Fibroblast of skin of abdomen (primary cell): ENCODE measurements at regions not wholly inside any gene's neighbourhood (a gene's known extent, or its start where the extent isn't known, plus 50 kb on each side); places are given as distances from the start of the nearest gene placed in this dataset.

Source experiments
- DNase-seq: peaks from one replicate; pipeline ENCODE4 v3.0.0-alpha.2; 2013

DNA sequence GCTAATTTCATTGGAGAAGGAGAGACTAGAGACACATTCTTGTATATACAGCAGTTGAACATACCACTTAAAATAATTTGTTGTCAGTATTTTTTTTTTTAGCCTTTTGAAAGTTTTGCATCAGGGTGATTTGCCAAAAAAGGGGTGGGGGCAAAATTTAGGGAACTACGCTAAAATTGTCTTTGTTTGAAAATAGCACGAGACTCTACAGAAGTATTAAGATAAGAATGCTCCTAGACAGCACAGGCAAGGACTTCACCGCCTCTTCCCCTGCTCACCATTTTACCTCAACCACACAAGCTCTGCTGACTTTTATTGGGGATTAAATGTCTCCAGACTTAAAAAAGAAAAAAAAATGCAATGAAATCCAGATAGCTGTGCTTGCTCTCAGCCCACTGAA, 236.1 kb upstream of the USP25 start:
- DNase-seq: no peak

DNA sequence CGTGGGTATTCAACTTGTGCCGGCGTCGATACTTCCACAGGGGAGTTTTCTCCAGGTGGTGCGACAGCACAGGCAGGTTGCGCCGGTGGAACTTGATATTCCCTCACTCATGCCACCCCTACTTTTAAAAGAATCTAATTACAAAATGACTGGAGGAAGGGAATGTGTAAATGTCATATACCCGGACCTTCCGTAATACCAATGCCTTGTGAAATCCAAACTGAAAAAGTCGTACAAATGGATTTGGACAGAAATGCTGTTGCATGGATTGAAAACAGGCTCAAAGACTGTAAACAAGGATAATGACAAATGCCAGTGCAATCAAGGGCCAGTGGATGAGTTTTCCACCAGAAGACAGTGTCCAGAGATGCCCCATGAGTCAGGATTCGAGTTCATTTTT, 235.3 kb upstream of the USP25 start:
- no peak for DNase-seq

DNA sequence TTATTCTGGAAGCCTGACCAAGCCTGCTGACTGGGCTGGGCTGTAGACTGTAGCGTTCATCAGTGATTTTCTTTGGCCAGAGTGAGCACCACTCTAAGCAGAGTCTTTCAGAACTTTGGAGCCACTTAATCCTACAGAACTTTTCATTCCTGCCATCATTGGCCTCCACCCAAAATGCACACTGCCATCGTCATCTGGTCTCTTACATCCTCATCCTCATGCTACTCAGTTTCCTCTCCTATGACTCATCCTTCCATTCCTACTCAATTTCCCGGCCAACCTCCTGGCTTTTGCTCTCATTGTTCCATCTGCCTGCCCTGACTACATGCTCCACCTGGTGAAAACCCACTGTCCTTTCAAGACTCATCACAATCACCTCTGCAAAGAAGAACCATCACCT, 233.8 kb upstream of the USP25 start:
- DNase-seq: peak; percentile 3

DNA sequence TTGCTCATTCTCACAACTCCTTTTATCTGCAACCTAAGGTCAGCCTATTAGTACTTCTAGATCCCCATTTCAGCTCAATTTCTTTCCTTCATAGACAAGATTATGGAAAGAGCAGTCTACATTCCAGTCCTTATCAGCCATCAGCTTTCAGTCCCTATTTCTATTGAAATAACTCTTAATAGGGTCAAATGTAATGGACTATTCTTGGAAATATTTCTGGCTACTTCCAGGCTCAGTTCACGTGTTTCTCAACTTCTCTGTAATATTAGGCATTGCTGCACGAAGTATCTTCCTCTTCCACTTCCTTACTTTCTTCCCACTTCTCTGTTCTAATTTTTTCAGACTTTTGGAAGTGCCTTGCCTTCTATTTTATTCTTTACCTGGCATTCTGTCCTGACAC, 232.9 kb upstream of the USP25 start:
- DNase-seq: no peak

DNA sequence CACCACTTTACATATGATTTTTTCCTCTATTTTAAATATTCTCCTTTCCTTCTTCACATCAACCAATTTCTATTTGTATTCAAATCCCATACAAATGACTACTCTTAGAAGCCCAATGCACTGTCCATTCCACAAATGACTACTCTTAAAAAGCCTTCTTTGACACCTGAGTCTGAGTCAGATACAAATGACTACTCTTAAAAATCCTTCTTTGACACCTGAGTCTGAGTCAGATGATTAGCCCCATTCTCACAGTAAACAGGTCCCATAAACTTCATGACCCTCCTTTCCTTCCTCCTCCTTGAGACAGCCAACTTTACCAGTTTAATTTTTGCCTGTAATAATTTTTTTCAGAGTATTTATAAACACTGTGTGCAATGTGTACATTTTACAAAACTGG, 231.3 kb upstream of the USP25 start:
- DNase-seq: no peak

DNA sequence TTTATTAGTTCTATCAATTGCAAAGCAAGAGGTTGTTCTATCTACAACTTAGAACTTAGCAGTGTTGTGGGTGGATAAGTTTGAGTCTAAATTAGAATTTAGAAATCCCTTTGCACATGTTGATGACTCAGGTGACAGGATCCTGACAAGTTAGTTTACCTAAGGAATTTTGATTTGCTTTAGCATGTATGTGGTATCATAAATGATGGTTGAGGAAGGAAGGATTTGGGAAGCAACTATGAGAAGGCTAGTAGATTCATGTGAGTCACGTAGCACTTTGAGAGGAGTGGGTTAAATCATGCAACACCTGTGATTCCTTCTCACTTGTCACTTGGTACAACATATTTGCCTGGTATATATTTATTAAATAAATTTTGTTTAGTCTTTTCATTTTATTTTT, 223.7 kb upstream of the USP25 start:
- DNase-seq: no peak

DNA sequence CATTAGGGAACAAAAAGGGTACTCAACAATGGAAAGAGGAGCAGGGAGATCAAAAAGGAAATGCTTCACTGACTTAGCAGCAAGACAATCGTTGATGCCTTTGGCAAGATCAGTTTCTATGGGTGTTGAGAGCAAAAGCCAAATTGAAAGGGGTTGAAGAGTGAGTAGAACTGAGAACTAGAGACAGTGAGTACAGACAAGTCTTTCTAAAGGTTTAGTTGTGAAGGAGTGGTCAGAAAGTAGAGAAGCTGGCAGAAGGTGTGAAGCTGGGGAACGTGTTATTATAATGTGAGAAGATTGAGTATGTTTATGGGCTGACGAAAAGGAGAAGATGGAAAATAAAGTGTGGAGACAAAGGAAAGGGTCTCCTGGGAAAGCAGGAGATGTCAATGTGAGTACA, 221.2 kb upstream of the USP25 start:
- DNase-seq: no peak

DNA sequence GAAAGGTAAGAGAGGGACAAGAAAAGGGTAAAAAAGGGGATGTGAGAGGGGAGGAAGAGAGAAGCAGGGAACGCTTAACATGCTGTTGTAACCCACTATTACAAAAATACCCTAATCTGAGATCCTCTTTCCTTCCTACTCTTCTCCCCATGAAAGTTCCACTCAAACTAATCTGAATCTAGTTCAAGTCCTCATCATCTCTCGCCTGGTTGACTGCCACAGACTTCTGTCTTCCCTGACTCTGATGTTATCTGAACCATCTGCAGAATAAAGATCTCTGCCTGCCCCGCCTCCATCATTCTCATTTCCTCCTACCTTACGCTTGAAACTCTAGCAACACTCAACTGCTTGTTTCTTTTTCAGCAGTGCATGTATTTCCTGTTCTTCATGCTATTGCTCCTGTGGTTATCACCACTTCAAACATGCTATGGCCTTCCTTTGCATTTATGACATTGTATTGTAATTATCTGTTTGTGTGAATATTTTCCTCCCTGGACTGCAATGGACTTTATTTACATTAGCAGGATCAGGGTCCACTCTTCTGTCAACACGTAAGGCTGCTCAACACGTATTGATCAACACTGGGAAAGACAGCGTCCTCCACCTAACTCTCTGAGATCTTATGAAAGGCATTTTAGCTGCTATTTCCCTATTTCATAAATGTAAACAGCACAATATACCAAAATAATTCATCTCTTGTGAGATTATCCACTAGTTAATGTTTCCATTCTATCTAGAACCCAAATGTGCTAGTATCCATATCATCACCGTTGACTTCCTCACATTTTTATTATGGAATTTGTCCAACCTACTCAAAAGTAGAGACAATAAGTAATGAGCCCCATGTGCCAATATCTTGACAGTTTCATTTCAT, 215.5 kb upstream of the USP25 start:
- no peak for DNase-seq

DNA sequence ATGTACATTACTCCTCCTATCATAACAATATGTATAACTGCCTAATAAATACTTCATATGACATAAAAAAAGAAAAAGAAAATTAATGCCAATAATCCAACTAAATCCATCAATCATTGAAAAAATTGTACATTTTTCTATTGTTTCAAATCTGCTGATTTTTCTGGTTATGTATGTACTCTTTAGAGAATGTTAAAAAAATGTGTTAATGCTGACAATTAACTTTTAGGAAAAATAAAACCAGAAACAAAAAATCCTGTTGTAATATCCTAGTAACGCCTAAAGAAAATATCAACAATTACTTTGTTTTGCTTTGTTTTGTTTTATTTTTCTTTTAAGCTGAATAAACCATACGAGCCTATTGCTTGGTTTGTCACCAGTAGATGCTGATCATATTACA, 213.9 kb upstream of the USP25 start:
- DNase-seq: no peak

DNA sequence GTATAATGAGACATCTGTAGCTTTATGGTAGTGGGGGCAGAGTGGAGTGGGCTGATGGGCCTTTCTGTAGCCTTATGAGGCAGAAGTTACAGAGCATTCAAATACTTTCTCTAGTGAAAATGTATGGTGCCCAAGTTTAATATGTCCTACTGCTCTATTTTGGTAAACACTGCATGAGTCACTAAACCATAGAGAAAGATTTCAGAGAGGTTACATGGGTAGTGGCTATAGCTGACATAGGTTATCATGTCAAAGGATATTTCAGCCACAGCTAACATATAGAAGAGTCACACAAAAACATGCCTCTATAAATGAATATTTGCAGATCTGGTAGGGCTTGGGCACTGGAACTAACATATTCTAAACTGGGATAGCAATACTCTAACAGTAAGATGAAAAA, 212.4 kb upstream of the USP25 start:
- no peak for DNase-seq

DNA sequence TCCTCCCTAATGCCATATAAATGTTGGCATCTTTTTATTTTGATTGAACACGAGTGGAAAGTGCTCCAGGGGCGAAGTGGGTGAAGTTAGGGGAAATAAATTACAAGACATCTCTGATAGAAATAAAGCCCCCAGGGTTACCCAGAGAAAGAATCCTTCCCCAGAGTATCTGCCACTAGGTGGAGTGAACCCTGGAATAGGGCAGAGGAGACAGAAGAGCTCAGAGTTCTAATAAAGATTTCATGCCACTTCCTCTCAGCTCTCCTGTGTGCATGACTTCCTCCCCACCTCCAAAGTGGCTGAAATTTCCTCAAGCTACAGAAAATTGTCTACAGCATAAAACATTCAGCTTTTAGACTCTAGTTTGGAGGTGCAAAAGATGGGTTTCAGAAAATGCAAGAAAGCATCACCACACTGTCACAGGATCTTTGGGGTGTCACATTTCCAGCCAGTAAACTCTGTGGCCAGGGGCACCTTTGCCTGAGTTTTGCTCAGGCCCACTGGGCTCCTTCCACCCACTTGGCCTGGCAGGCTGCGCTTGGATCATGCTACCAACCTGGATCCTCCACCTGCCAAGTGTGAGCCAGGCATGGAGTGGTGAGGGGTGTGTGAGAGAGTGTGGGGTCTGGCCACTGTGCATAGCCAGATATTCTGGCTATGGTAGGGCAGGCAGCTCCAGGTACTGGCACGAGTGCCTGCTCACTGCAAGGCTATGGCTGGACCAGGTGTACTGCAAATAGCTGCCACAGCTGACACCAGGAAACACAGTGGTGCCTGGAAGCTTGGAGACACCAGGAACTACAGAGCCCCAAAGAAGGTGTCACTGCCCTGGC, 208.8 kb upstream of the USP25 start:
- no peak for DNase-seq

DNA sequence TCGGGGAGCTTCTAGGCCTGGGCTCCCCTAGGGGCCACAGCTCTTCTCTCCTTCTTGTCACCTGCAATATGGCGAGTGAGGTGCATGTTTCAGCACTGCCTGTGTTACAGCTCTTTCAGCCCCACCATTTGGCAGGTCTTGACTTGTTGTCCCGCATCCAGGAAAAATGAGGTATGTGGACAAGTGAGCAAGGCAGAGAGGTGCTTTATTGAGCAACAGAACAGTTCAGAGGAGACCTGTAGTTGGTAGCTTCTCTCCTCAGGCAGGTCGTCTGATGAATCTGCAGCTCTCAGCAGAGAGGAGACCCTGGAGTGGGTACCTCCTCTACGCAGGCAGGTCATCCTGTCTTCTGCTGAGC, 208.2 kb upstream of the USP25 start:
- no peak for DNase-seq

DNA sequence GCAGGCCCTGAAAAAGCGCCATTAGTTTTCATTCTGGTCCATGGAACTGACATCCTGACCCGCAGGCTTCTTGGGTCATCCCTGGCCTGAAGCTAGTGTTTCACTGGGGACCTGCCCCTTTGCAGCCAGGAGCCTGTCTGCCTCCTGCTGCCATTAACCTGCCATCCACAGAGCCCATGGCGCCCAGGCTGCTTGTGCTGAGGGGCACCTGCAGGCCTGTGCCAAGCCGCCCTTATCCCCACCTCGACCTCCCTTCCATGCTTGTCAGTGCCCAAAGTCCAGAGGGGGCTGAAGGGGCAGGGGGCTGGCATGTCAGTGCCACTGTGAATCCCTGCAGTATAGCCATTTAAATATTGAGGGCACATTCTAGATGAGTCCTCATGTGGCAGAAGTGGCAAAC, 207.6 kb upstream of the USP25 start:
- DNase-seq: no peak

DNA sequence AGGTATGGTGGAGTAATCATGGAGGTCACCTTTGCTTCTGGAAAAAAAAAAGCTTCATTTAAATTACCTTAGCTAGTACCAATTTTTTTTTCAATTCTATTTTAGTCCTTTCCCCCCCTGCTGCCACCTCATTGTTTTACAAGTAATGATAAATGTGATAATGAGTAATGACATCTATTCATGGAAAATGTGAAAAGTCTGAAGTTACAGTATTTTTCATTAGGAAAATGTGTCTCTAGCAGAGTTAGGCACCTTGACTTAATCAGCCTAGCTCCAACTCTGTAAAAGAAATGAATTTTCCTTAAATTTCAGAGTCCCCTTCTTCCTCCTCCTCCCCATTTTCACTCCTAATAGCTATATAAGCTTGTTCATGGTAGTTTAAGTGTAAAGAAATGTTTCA, 204.9 kb upstream of the USP25 start:
- DNase-seq: no peak

DNA sequence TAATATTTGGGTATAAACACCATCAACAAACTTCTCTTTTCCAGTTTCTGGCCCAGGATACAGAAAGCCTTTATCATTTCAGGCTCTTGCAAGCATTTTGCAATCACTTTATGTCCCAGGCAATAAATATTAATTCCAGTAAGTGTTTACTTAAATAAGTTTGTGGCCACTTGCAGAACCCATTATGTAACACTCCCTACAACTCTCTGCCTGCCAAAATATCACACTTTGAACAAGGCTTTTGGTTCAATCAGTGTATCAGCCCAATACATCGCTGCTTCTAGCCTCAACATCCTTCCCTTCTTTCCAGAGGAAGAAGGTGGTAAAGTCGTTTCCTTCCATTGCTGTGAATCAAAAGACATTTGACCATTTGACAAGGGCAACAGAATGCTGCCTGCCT, 203.0 kb upstream of the USP25 start:
- DNase-seq: no peak

DNA sequence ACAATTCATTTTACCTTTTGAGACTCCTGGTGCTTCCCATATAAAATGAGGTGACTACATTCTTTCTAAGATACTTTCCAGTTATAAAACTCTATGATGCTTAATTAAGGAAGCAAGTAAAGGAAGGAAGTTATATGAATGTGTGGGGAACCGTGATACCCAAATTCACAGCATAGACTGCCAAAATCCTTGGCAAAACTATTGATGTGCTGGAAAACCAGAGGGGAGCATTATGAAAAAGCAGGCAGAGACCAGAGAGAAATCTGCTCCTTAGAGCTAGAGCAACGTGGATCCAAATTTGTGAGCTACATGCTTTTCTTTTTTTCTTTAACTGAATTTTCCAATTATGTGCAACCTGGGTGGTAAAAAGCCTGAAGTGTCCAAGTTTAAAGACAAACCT, 201.4 kb upstream of the USP25 start:
- DNase-seq: no peak

DNA sequence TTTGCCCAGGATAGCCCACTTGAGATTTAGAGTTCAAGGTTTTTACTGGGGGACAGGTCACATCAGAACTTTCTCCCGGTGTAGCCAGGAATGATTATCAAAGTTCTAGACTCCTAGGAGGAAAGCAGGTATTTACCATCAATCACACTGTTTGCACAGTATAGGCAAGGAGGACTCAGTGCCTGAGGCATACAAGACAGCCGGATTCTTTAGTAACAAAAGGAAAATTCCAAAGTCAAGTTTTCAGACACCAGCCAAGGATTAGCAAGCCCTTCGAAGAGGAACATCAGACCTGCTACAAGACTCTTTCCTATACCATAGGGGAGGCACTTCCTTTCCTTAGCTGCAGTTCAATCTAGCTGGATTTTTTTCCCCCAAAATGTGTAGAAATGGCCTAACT, 197.8 kb upstream of the USP25 start:
- no peak for DNase-seq

DNA sequence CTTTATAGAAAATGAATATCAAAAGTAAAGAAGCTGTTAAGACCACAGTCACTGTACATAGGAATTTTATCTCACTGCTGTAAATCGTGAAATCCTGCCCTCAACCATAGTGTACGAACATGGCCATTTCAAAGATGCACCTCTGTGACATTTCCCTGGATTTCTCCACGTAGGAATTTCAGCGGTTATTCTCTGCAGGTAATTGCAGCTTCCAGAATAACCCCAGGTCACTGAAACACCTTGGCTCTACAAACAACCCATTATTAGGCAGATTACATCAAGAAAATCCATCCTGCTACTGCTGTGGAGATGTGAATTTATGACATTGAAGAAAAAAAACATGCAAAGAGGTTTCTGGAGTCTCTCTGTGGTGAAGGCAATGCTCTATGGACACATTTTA, 196.2 kb upstream of the USP25 start:
- no peak for DNase-seq

DNA sequence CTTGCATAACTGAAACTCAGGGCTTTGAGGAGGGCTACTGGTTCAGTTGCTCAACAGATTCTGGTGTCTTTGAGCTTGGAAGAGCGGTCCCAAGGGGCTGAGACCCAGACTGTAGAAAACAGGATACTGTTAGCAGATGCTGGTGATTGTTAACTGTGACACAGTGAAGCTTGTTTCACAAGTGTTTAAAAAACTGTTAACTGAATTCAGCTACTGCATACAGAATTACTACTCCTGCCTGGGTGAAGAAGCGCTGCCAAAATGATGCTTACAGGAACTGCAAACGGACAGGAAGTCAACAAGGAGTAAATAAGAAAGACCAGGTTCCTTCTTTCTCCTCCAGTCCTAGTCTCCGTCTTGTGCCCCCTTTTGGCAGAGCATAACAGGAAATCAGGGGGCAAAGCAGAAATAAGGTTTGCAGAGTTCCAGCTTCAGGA, 195.3 kb upstream of the USP25 start:
- no peak for DNase-seq

DNA sequence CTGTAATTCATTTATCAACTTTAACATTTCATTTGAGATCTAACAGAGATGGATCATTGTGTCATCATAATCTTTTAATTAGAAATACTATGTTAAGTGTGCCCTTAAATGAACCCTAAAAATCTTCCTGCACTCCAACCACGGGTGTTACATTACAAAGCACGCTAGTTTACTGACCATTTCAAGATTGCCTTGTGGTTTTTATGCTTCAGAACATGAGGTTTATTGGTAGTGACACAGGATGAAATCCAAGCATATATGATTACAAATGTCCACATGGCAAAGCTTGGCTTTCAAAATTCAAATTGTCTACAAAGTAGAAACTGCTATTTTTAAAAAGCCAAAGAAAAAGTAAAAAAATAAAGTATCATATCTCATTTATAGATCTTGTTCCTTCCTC, 190.4 kb upstream of the USP25 start:
- DNase-seq: no peak

DNA sequence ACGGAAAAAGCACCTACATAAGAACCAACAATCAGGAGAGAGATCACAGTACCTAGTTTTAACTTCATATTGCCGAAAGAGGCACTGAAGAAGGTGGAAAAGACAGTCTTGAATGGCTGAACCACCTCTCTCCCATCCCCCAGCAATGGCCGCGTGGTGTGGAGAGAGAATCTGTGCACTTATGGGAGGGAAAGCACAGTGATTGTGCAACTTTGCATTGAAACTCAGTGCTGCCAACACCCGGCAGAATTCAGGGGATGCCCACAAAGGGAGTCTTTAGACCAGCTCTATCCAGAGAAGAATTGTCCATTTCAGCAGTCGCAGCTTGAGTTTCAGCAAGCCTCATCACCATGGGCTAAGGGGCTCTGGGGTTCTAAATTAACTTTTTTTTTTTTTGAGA, 186.3 kb upstream of the USP25 start:
- DNase-seq: no peak

DNA sequence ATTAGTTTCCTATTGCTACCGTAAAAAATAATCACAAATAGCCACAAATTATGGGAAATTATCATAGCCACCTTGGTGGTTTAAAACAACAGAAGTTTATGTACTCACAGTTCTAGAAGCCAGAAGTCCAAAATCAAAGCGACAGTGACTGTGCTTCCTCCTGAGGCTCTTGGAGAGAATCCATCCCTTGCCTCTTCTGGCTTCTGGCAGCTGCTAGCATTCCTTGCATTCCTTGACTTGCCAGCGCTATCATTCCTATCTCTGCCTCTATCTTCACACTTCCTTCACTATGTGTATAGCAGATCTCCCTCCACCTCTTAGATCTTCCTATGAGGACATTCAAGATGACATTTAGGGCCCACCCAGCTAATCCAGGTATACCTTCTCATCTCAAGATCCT, 180.1 kb upstream of the USP25 start:
- peak; percentile 47 for DNase-seq

DNA sequence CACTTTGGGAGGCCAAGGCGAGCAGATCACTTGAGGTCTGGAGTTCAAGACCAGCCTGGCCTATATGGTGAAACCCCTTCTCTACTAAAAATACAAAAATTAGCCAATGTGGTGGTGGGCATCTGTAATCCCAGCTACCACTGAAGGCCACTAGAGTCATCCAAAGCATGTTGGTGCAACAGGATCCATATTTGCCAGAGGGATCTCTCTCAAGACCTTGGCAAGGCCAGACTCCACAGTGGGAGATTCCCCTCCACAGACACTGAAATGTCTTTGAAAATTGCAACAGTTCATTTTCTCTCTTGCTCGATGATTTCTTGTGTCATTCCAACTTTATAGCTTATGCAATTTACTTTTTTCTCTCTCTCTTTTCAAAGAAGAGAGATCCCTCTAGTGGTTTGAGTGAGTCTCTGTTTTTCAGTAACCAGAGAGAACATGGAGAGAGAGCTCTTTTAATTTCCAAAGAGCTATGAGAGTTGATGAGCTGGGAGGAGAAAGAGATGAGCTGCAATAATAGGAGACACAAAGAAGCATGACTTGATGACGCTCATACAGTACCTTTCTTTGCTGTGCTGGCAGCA, 176.8 kb upstream of the USP25 start:
- peak; percentile 8 for DNase-seq

DNA sequence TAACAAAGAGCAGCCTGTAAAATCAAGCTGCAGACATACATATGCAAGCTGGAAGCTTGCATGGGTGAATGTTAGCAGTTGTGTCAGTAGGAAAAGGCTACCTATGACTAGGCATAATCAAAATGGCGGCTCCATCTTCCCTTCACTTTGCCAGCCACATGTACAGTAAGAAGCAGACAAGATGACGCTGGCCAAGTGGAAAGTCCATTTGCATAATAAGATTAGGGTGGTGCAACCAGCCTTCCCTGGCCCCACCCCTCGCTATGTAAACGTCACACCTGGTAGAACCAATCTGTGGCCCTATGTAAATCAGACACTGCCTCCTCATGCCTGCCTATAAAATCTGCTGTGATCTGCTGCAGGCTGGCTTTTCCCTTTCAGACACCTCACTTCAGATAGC, 171.9 kb upstream of the USP25 start:
- DNase-seq: no peak
